Breast epithelium (tissue), 4 donors: ENCODE measurements at regions not wholly inside any gene's neighbourhood (a gene's known extent, or its start where the extent isn't known, plus 50 kb on each side); places are given as distances from the start of the nearest gene placed in this dataset.

Experiments
- DNase-seq, 2 donors: peaks; one replicate each; pipeline ENCODE4 v3.0.0-alpha.2; 2019; ENCODE audit warnings: low spot score in 2 of 2
- H3K27ac ChIP-seq, 2 donors: fragments of 200-600 bp; sonication (generic) in 1 of 2; one replicate each; pipeline ENCODE4 v1.5.1; 2016 to 2019; ENCODE audit warnings: mild to moderate bottlenecking in 1 of 2
- H3K27me3 ChIP-seq, 2 donors: fragments of 200-600 bp; sonication (generic) in 1 of 2; one replicate each; pipeline versions ENCODE4 v1.5.1 to v1.6.0; 2017 to 2019; ENCODE audit warnings: control low read depth in 1 of 2, mild to moderate bottlenecking in 1 of 2
- H3K36me3 ChIP-seq: fragments of 200-600 bp; one replicate; pipeline ENCODE4 v1.5.1; 2019
- H3K4me1 ChIP-seq, 2 donors: fragments of 200-600 bp; sonication (generic); one replicate each; pipeline ENCODE4 v1.5.1; 2016 to 2019; ENCODE audit warnings: control low read depth in 1 of 2
- H3K4me3 ChIP-seq, 3 donors: fragments of 200-600 bp; sonication (generic); 1 replicate in 2 of 3; 2 replicates in 1 of 3; pipeline ENCODE4 v1.5.1; 2016 to 2019; ENCODE audit warnings: mild to moderate bottlenecking in 3 of 3, moderate library complexity in 2 of 3
- H3K9me3 ChIP-seq, 2 donors: fragments of 200-600 bp; sonication (generic) in 1 of 2; one replicate each; pipeline ENCODE4 v1.5.1; 2016 to 2019; ENCODE audit warnings: control low read depth in 1 of 2
- CTCF ChIP-seq, 3 donors: fragments of 450-650 bp; IDR thresholded peaks; one replicate each; pipeline ENCODE4 v1.5.1; 2016 to 2017; ENCODE audit warnings: antibody characterized with exemption in 3 of 3, mild to moderate bottlenecking in 3 of 3, moderate library complexity in 3 of 3
- POLR2A ChIP-seq: fragments of 450-650 bp; IDR thresholded peaks from one replicate; pipeline ENCODE4 v1.6.1; 2016; ENCODE audit warnings: antibody characterized with exemption, mild to moderate bottlenecking, moderate library complexity
- POLR2AphosphoS5 ChIP-seq, 3 donors: sonication (generic); formaldehyde crosslinking; IDR thresholded peaks; one replicate each; pipeline ENCODE4 v1.6.1; 2017; ENCODE audit warnings: antibody characterized with exemption in 3 of 3
- intact Hi-C: fragments of 100-400 bp; cut with DNase I; formaldehyde crosslinking; loops from one replicate; pipeline ENCODE4 v1.15.1; 2023; ENCODE audit warnings: low total_unique reads

- intact Hi-C loops = no loop called here
- DNase-seq = no peak
- Histone ChIP-seq H3K4me3 (no peak overlapping the region), H3K27me3 (no peaks in the 10 kb centered on the region), H3K9me3 (no peaks in the 10 kb centered on the region), H3K4me1 (no peaks in the 10 kb centered on the region), H3K36me3 (no peaks in the 10 kb centered on the region), H3K27ac (no peak overlapping the region)
- TF ChIP-seq POLR2AphosphoS5 (IDR thresholded peaks at IDR 0.05) = no peak
- no peak for TF ChIP-seq CTCF (IDR thresholded peaks at IDR 0.05)
- TF ChIP-seq POLR2A = no peak
These were observed 73.6 kb upstream of the RND3 start for GRCh38 chr2:150561076-150561475.

- DNase-seq = no peak
- intact Hi-C loops = no loop called here
- no peak overlapping the region for H3K27ac ChIP-seq
- H3K4me3 ChIP-seq = no peak overlapping the region
- H3K27me3 ChIP-seq = no peaks in the 10 kb centered on the region
- H3K36me3 ChIP-seq = no peaks in the 10 kb centered on the region
- no peaks in the 10 kb centered on the region for H3K9me3 ChIP-seq
- TF ChIP-seq CTCF (IDR thresholded peaks at IDR 0.05) (no peak), POLR2A (no peak)
- no peaks in the 10 kb centered on the region for H3K4me1 ChIP-seq
These were observed 69.6 kb upstream of the RND3 start for GRCh38 chr2:150557020-150557600.

GRCh38 chr2:150555611-150556356 is 68.3 kb upstream of the RND3 start:
- H3K27me3 ChIP-seq = no peaks in the 10 kb centered on the region
- no peak overlapping the region for H3K27ac ChIP-seq
- no peaks in the 10 kb centered on the region for H3K9me3 ChIP-seq
- H3K4me1 ChIP-seq = no peaks in the 10 kb centered on the region
- intact Hi-C loops = no loop called here
- DNase-seq = no peak
- H3K4me3 ChIP-seq = no peak overlapping the region
- TF ChIP-seq CTCF (IDR thresholded peaks at IDR 0.05) = no peak
- no peak for TF ChIP-seq POLR2AphosphoS5 (IDR thresholded peaks at IDR 0.05)
- TF ChIP-seq POLR2A = no peak
- H3K36me3 ChIP-seq = no peaks in the 10 kb centered on the region

GRCh38 chr2:150554046-150554445 is 66.6 kb upstream of the RND3 start:
- no peaks in the 10 kb centered on the region for H3K4me1 ChIP-seq
- H3K36me3 ChIP-seq = no peaks in the 10 kb centered on the region
- TF ChIP-seq POLR2AphosphoS5 (IDR thresholded peaks at IDR 0.05) = no peak
- no peak for TF ChIP-seq CTCF (IDR thresholded peaks at IDR 0.05)
- TF ChIP-seq POLR2A = no peak
- no peaks in the 10 kb centered on the region for H3K27me3 ChIP-seq
- intact Hi-C loops = no loop called here
- no peaks in the 10 kb centered on the region for H3K9me3 ChIP-seq
- no peak overlapping the region for H3K4me3 ChIP-seq
- no peak for DNase-seq
- H3K27ac ChIP-seq = no peak overlapping the region

- Histone ChIP-seq H3K4me3 (no peak overlapping the region), H3K27me3 (no peaks in the 10 kb centered on the region), H3K4me1 (no peaks in the 10 kb centered on the region), H3K27ac (no peak overlapping the region), H3K9me3 (no peaks in the 10 kb centered on the region), H3K36me3 (no peaks in the 10 kb centered on the region)
- TF ChIP-seq POLR2A = no peak
- intact Hi-C loops = no loop called here
- no peak for DNase-seq
These were observed 64.8 kb upstream of the RND3 start for GRCh38 chr2:150552041-150552820.
